Central memory CD8-positive, alpha-beta T cell (primary cell): ENCODE measurements at regions not wholly inside any gene's neighbourhood (a gene's known extent, or its start where the extent isn't known, plus 50 kb on each side); places are given as distances from the start of the nearest gene placed in this dataset.
"Not testable (repeated sequence)": the region's sequence is repeated elsewhere in the genome, so short reads cannot be mapped to it uniquely, and the experiment has no call there.

ENCODE experiments used
- ATAC-seq: fragments of 150-1000 bp; cut with Tn5 transposase; replicated peaks from 2 replicates; pipeline ENCODE4 v1.10.0; 2022; ENCODE audit warnings: mild to moderate bottlenecking, moderate FRiP score, moderate number of reproducible peaks; ENCODE audit not compliant: poor library complexity, severe bottlenecking; ENCODE audit errors: extremely low read depth
- DNase-seq, 2 donors: peaks; one replicate each; pipeline ENCODE4 v3.0.0; 2021; ENCODE audit warnings: low spot score in 2 of 2
- H3K27ac Mint-ChIP-seq: one replicate; pipeline ENCODE4 v1.8.0; 2022; ENCODE audit warnings: low read depth, mild to moderate bottlenecking, moderate library complexity, mixed read lengths
- H3K27me3 Mint-ChIP-seq: one replicate; pipeline ENCODE4 v1.8.0; 2022; ENCODE audit warnings: mixed read lengths
- H3K36me3 Mint-ChIP-seq: one replicate; pipeline ENCODE4 v1.8.0; 2022; ENCODE audit warnings: mild to moderate bottlenecking, moderate library complexity, mixed read lengths; ENCODE audit not compliant: insufficient read depth
- H3K4me1 Mint-ChIP-seq: one replicate; pipeline ENCODE4 v1.8.0; 2022; ENCODE audit warnings: mixed read lengths
- H3K4me3 Mint-ChIP-seq: one replicate; pipeline ENCODE4 v1.8.0; 2022; ENCODE audit warnings: mild to moderate bottlenecking, moderate library complexity, mixed read lengths
- H3K9me3 Mint-ChIP-seq: one replicate; pipeline ENCODE4 v1.8.0; 2022; ENCODE audit warnings: mixed read lengths

GRCh38 chr5:40238066-40238745 is 441.5 kb upstream of the PTGER4 start:
- H3K27ac Mint-ChIP-seq, result no peak overlapping the region

GRCh38 chr5:40235471-40236400 is 444.0 kb upstream of the PTGER4 start:
- ATAC-seq (no peak), DNase-seq (no peak)
- Mint-ChIP-seq H3K27ac (no peak overlapping the region), H3K9me3 (peaks cover 4% of the 10 kb centered on the region), H3K27me3 (no peaks in the 10 kb centered on the region), H3K4me3 (no peak overlapping the region), H3K36me3 (no peaks in the 10 kb centered on the region), H3K4me1 (no peaks in the 10 kb centered on the region)

More at GRCh38 chr5:40238066-40238745, 441.5 kb upstream of the PTGER4 start:
- no peaks in the 10 kb centered on the region for H3K36me3 Mint-ChIP-seq
- no peak overlapping the region for H3K4me3 Mint-ChIP-seq
- DNase-seq (no peak), ATAC-seq (no peak)
- no peaks in the 10 kb centered on the region for H3K4me1 Mint-ChIP-seq
- no peaks in the 10 kb centered on the region for H3K27me3 Mint-ChIP-seq
- H3K9me3 Mint-ChIP-seq, result peaks cover 6% of the 10 kb centered on the region

- Mint-ChIP-seq H3K27me3 (no peaks in the 10 kb centered on the region), H3K27ac (no peak overlapping the region), H3K4me3 (no peak overlapping the region), H3K36me3 (no peaks in the 10 kb centered on the region), H3K9me3 (no peaks in the 10 kb centered on the region), H3K4me1 (no peaks in the 10 kb centered on the region)
- no peak for DNase-seq
- no peak for ATAC-seq
Observed at GRCh38 chr5:40233268-40233667, 446.4 kb upstream of the PTGER4 start.

- Mint-ChIP-seq H3K27ac (no peak overlapping the region), H3K27me3 (peaks cover 10% of the 10 kb centered on the region), H3K36me3 (no peaks in the 10 kb centered on the region), H3K9me3 (no peaks in the 10 kb centered on the region), H3K4me1 (peaks cover 8% of the 10 kb centered on the region), H3K4me3 (no peak overlapping the region)
- DNase-seq, result no peak
- no peak for ATAC-seq
Observed at GRCh38 chr5:40227931-40228330, 451.8 kb upstream of the PTGER4 start.

GRCh38 chr5:40227366-40227765 is 452.3 kb upstream of the PTGER4 start:
- H3K27me3 Mint-ChIP-seq, result peaks cover 10% of the 10 kb centered on the region
- H3K4me1 Mint-ChIP-seq, result peaks cover 8% of the 10 kb centered on the region
- H3K4me3 Mint-ChIP-seq, result no peak overlapping the region
- no peaks in the 10 kb centered on the region for H3K9me3 Mint-ChIP-seq
- H3K36me3 Mint-ChIP-seq, result no peaks in the 10 kb centered on the region
- DNase-seq, result no peak
- ATAC-seq, result no peak
- H3K27ac Mint-ChIP-seq, result no peak overlapping the region

- ATAC-seq (no peak), DNase-seq (no peak)
- H3K4me1 Mint-ChIP-seq, result peaks cover 8% of the 10 kb centered on the region
- H3K9me3 Mint-ChIP-seq, result no peaks in the 10 kb centered on the region
- peaks cover 10% of the 10 kb centered on the region for H3K27me3 Mint-ChIP-seq
- no peak overlapping the region for H3K4me3 Mint-ChIP-seq
- H3K27ac Mint-ChIP-seq, result no peak overlapping the region
- H3K36me3 Mint-ChIP-seq, result no peaks in the 10 kb centered on the region
Observed at GRCh38 chr5:40226906-40227305, 452.8 kb upstream of the PTGER4 start.

- H3K4me3 Mint-ChIP-seq, H3K27ac Mint-ChIP-seq, DNase-seq, H3K36me3 Mint-ChIP-seq, H3K9me3 Mint-ChIP-seq, ATAC-seq: not testable (repeated sequence)
- H3K27me3 Mint-ChIP-seq, result peaks cover 10% of the 10 kb centered on the region
- peaks cover 16% of the 10 kb centered on the region for H3K4me1 Mint-ChIP-seq
Observed at GRCh38 chr5:40225147-40225546, 454.6 kb upstream of the PTGER4 start.

GRCh38 chr5:40224421-40224820 is 455.3 kb upstream of the PTGER4 start:
- DNase-seq (no peak), ATAC-seq (no peak)
- Mint-ChIP-seq H3K36me3 (no peaks in the 10 kb centered on the region), H3K27me3 (peaks cover 10% of the 10 kb centered on the region), H3K4me1 (peaks cover 19% of the 10 kb centered on the region), H3K27ac (peak overlapping the region; percentile 69), H3K9me3 (no peaks in the 10 kb centered on the region), H3K4me3 (peak overlapping the region; percentile 3)

- Mint-ChIP-seq H3K4me1 (peaks cover 19% of the 10 kb centered on the region), H3K9me3 (no peaks in the 10 kb centered on the region), H3K36me3 (no peaks in the 10 kb centered on the region), H3K27ac (peak overlapping the region; percentile 69), H3K27me3 (peaks cover 10% of the 10 kb centered on the region), H3K4me3 (peak overlapping the region; percentile 3)
- ATAC-seq (peak; percentile 46), DNase-seq (no peak)
Observed at GRCh38 chr5:40223884-40224402, 455.8 kb upstream of the PTGER4 start.

GRCh38 chr5:40221796-40222195 is 457.9 kb upstream of the PTGER4 start:
- peaks cover 19% of the 10 kb centered on the region for H3K4me1 Mint-ChIP-seq
- H3K36me3 Mint-ChIP-seq, result no peaks in the 10 kb centered on the region
- H3K27me3 Mint-ChIP-seq, result peaks cover 10% of the 10 kb centered on the region
- ATAC-seq (no peak), DNase-seq (no peak)
- peaks cover 11% of the 10 kb centered on the region for H3K9me3 Mint-ChIP-seq
- H3K4me3 Mint-ChIP-seq, result no peak overlapping the region
- no peak overlapping the region for H3K27ac Mint-ChIP-seq

GRCh38 chr5:40221255-40221654 is 458.5 kb upstream of the PTGER4 start:
- H3K4me1 Mint-ChIP-seq, result peaks cover 19% of the 10 kb centered on the region
- H3K27me3 Mint-ChIP-seq, result peaks cover 10% of the 10 kb centered on the region
- H3K36me3 Mint-ChIP-seq, result no peaks in the 10 kb centered on the region
- H3K27ac Mint-ChIP-seq, result no peak overlapping the region
- no peak overlapping the region for H3K4me3 Mint-ChIP-seq
- ATAC-seq (no peak), DNase-seq (no peak)
- peaks cover 11% of the 10 kb centered on the region for H3K9me3 Mint-ChIP-seq

GRCh38 chr5:40220260-40220659 is 459.5 kb upstream of the PTGER4 start:
- Mint-ChIP-seq H3K27me3 (peaks cover 10% of the 10 kb centered on the region), H3K4me3 (no peak overlapping the region), H3K36me3 (no peaks in the 10 kb centered on the region), H3K9me3 (peaks cover 11% of the 10 kb centered on the region), H3K27ac (no peak overlapping the region), H3K4me1 (peaks cover 19% of the 10 kb centered on the region)
- DNase-seq, result no peak
- no peak for ATAC-seq

GRCh38 chr5:40217553-40217952 is 462.2 kb upstream of the PTGER4 start:
- DNase-seq, result no peak
- Mint-ChIP-seq H3K9me3 (peaks cover 11% of the 10 kb centered on the region), H3K4me3 (no peak overlapping the region), H3K27ac (no peak overlapping the region), H3K4me1 (peaks cover 10% of the 10 kb centered on the region), H3K36me3 (no peaks in the 10 kb centered on the region), H3K27me3 (no peaks in the 10 kb centered on the region)
- ATAC-seq, result no peak
